GM21447 (cell line): ENCODE measurements at regions not wholly inside any gene's neighbourhood (a gene's known extent, or its start where the extent isn't known, plus 50 kb on each side); places are given as distances from the start of the nearest gene placed in this dataset.
"Not testable (repeated sequence)": the region's sequence is repeated elsewhere in the genome, so short reads cannot be mapped to it uniquely, and the experiment has no call there.

Experiments used
- ATAC-seq: cut with Tn5 transposase; IDR thresholded peaks from one replicate; pipeline ENCODE4 v1.9.1; 2021; ENCODE audit not compliant: unreplicated experiment

DNA sequence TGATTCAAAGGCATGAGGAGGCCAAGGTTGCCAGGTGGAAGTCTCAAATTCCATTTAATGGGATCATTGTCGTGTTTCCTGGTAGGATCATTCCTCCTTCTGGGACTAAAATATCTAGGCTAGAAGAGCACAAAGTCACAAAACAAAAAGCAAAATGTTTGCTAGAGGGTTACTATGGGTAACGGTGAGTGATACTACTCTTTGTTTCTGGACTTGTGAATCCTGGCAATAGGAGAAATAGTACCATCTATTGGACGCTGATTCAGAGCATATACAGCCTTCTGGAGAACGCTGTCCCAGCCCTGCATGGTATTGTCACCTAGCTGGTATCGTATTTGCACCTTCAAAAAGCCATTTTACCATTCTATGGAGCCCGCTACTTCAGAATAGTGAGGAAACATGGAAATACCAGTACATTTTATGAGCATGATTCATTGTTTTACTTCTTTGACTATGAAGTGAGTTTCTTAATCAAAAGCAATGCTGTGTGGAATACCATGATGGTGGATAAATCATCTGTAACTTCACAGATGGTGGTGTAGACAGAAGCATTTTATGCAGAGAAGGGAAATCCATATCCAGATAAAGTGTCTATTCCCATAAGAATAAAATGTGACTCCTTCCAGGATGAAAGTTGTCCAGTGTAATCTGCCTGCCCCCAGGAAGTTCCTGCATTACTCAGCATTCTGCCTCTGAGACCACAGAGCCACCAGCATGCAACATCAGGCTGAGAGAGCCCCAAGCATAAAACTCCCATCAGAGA, 361.0 kb downstream of the ETV1 start:
- ATAC-seq = no peak

DNA sequence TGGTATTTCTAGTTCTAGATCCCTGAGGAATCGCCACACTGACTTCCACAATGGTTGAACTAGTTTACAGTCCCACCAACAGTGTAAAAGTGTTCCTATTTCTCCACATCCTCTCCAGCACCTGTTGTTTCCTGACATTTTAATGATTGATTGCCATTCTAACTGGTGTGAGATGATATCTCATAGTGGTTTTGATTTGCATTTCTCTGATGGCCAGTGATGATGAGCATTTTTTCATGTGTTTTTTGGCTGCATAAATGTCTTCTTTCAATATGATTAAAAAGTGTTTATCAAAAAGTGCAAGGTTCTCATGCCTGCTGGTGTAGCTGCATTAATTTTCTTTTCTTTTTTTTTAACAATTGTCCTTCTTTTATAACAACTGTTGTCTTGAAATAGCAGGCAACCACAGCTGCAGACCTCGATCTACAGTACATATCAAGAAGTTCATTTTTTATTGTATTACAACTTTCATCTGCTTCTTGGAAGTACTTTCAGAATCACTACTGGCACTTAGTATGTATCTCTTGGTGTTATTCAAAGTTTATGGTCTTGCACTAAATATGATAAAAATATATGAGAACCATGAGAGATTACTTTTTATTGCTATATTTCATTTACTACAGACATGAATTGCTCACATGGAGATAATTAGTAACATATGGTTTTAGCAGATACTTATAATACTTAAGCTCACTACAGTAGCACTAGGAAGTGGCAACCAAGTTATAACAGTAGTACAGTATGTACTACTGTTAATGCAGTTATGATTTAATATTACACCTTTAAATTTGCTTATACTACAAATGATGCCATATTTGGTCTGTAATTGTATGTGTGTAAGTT, 358.0 kb downstream of the ETV1 start:
- not testable (repeated sequence) for ATAC-seq

DNA sequence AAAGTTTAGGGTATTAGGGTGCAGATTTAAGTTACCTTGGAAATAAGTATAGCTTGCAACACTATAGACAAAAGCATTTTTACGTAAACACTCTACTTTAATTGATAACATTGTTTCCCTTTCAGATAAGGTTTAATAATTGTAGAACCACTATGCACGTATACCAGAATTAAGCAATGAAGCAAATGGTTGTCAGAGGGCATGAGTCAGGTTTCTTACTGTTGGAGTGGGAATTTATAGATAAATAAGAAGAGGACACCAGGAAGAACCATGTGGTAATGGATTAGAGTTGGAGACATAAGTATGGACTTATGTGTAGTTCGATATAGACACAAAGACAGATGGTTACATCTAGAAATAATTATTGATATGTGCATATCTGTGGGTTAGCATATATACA, 355.6 kb downstream of the ETV1 start:
- no peak for ATAC-seq

DNA sequence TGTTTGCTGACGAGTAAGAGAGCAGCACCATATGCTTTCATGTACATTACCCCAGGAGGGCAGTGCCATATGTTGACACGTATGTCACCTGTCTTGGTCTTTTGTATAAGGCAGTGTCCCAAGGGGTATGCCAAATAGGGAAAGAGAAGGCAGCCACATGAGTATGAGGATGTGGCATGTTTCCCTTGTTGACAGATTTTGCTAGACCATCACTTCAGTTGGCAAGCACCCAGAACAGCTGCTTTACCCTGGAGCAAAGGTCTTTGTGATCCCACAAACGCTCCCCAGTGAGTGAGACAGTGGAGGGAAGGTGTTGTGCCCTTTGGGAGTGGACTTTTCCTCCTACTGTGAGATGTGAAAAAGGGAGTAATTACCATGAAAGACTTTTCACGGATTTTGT, 350.1 kb downstream of the ETV1 start:
- no peak for ATAC-seq

DNA sequence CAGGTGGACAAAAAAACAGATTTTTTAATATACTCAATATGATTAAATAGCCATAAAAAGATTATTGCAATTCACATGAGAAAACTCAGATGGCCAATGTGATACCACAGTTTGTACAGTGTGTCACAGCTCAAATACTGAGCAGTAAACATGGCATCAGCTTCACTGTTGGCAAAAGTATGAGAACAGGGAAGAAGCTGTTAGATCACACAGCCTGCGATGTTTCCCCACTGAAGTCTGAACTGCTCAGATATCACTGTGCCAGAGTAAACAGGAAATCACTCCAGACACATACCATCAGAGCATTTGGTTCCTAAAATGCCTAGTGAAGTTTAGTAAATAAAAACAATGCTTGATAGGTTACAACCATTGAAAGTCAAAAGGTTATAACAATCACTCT, 347.8 kb downstream of the ETV1 start:
- ATAC-seq = no peak

DNA sequence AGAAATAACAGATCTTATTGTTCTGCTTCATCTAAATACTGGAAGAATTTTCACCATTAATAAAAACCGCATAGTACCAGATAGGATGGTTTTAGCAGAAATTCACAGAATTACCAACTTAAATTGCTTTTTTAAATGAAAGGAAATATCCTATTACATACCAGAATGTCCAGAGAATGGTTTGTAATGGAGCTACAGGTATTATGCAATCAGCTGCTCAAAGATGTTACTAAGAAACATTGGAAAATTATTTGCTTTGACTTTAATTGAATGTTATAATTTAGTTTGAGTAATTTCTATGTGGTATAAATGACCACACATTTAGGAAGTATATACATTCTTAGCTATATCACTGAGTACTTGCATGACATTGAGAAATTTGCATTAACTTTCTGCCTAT, 338.3 kb downstream of the ETV1 start:
- ATAC-seq = no peak

DNA sequence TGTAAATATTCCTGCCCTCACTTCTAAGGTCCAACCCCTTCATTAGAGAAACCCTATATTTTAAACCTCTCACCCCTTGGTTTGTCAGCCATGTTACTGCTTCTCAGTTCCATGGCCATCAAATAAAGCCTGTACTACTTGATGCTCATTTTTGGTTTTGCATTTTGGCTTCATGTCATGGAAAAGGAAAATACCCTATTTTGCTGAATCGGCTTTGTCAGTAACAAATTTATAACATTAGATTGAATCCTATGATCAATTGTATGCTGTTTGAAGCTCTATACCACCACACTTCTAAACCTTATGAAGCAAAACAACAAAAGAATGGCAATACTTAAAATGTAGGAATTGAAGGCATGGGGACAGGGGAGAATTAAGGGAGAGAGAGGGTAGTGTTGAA, 333.1 kb downstream of the ETV1 start:
- ATAC-seq = no peak

DNA sequence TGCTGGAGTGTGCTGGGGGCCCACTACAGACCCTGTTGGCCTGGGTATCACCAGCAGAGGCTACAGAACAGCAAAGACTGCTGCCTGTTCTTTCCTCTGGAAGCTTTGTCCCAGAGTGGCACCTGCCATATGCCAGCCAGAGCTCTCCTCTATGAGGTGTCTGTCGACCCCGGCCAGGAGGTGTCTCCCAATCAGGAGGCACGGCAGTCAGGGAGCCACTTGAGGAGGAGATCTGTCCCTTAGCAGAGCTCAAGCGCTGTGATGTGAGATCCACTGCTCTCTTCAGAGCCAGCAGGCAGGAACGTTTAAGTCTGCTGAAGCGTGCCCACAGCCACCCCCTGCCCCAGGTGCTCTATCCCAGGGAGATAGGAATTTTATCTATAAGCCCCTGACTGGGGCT, 316.2 kb downstream of the ETV1 start:
- ATAC-seq = no peak

DNA sequence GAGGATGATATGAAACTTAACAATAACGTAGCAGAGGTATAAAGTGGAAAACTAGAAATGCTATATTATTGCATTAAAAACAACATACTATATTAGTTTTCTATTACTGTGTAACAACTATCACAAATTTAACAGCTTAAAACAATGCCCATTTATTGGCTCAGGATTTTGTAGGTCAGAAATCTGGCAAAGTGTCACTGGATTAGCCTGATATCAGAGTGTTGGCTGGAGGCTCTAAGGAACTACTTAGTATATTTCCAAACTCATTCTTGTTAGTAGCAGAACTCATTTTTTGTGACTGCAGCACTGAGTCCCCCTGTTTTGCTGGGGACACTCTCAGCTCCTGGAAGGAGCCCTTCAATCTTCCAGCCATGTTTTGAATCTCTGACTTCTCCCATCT, 306.8 kb downstream of the ETV1 start:
- ATAC-seq = no peak

DNA sequence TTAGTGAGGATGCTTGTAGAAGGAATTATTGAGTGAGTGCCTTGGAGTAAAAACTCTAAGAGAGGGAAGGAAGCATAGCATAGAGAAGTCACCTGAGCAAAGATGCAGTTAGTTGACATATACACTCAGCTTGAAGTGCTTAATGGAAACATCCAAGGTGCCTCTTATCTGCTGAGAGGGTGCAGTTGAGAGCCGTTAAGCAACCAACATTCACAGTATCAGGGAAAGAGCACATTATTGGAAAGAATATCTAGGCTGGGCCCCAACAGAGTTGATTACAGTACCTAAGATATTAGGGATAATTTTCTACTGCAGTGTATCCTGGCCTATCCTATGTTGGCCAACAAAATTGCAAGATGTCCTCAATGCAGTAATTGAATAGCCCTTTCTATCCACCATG, 302.0 kb downstream of the ETV1 start:
- no peak for ATAC-seq

DNA sequence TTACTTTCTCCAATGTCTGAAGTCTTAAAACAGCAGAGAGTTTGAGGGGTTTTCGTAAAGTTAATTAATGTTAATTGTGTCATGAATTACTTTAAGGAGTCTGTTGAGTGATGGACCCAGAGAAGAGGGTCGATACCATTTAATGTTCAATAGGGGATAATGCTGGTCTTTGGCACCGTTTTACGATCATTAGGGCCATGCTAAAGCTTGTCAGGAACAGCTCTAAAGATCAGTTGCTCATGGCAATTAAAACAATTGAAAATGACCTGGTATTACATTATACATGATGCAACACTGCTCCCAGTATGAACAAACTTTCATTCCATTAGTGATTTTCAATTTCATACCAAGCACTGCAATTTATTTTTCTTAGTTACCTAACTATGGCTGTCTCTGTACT, 296.9 kb downstream of the ETV1 start:
- ATAC-seq = no peak

DNA sequence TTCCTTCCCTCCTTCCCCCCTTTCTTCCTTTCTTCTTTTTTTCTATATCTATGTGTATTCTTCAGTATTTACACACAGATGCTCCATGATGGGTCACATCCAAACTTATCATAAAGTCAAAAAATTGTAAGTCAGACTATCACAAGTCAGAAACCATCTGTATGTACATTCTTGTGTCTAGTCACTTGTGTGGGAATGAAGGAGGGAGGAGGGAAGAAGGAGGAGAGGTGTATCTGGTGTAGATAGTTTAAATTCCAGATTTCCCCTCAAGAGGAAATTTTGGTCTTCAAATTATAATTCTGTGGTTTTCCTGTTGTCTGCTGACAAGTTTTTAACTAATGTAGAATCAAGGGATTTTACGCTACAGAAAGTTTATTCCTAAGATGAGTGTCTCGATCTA, 287.2 kb downstream of the ETV1 start:
- no peak for ATAC-seq

DNA sequence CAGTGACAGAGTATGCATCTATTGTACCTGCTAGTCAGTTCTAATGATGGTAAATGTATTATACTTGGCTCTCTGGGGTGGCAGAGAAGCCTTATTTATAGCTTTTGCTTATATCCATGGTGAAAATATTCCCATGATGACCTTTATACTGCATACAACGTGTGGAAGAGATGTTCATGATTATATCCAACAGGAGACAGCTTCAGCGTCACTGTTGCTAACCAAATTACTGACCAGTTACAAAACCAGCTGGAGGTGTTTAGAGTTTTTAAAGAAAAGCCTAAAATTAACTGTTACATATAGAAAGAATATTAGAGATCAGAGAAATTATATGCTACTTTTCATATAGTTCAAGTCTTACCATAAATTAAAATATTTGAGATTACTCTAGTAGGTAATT, 280.8 kb downstream of the ETV1 start:
- ATAC-seq = no peak

DNA sequence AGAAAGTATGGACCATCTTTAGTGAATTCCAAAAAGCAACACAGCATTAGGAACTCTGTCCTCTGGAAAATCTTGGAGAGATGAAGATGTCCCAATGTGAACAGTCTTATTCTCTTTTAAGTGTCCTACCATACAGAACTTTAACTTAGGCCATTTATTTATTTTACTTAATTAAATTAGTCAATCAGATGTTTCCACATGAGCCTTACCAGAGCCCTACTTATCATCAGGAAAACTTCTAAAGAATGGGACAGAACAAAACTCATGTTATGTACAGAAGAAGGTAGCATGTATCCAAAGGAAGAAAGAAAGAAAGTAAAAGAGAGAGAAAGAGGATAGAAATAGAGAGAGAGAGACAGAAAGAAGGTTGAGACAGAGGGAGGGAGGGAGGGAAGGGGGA, 276.4 kb downstream of the ETV1 start:
- ATAC-seq = no peak

DNA sequence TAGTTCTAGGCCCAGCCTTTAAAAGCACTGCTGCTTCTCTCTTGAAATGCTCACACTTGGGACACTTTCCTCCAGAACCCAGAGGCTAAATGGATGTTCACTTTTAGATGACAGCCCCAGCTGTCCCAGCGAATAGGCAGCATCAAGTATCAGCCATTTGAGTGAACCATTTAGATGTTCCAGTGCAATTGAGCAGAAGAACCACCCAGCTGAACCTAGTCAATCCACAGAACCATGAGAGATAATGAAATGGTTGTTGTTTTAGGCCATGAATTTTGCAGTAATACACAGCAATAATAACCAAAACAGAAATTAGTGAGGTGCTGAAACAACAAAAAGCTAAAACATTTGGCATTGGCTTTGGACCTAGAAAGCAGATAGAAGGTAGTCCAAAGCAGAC, 273.9 kb downstream of the ETV1 start:
- no peak for ATAC-seq

DNA sequence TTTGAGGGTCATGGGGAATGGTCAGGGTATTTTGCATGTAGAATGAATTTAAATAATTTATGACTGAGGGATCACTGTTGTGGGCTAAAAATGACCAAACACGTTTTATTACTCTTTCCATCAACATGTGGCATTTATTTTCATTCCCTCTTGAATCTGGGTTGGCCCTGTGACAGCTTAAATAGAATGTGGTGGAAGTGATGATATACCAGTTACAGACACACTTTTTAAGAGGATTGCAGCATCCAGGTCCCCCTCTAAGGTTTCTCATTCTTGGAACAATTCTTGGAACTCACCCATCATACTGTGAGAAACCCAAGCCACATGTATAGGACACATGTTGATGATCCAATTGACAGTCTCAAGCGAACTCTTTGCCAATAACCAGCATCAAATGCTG, 272.4 kb downstream of the ETV1 start:
- no peak for ATAC-seq

DNA sequence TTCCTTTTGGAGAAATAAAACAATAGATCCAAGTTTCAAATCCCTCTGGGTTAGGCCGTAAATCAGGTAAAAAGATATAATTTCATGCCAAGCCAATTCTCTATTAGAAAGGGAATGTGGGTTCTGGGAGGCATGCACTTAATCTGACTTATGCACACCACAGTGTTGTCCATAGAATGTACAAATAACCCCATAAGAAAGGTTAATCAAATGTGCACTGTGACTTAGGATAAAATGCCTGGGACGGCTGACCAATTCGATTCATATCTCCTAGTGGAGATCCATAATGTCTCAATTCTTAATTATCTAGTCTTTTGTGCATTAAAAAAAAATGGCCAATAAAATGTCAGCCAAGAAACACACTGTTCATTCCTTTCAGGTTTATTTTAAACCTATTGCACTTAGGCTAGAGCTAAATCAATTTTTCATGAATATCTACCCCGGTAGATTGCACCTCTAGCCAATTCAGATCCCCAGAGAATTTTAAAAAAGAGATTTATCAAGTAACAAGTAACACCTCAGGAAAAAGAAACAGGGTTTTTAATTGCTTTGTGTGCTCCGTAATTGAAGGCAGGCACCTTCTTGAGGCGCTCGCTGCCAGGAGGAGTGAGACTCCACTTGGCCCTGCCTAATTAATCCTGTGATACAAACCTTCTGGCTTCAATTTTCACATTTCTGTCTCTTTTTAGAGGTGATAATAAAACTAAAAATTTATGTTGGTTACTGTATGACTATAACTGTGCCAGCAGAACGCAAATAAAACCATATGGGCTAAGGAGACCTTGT, 265.1 kb downstream of the ETV1 start:
- ATAC-seq = no peak

DNA sequence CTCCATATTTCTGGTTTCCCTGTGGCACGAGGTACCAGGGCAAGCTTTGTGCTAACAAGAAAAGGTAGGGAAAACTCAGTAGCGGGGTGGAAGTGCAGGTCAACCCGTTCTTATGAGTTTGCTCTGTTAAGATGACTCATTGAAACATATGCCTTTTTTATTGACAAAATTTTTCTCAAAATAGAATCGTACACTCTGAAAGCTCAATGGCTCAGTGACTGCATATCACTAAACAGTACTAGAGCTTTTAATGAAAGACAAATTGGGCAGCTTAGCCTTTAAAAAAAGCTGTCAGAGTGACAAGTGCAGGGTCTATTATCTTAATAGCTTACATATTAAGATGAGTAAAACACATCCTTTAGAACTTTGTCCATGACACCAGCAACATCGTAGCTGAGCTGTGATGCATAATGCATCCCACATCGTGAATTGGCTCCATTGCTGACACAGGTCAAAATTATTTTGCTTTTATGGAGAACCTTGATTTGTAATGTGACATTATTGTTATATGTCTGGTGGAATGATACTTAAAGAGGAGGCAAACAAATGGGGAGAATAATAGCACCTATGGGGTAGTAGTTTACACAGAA, 264.4 kb downstream of the ETV1 start:
- no peak for ATAC-seq

DNA sequence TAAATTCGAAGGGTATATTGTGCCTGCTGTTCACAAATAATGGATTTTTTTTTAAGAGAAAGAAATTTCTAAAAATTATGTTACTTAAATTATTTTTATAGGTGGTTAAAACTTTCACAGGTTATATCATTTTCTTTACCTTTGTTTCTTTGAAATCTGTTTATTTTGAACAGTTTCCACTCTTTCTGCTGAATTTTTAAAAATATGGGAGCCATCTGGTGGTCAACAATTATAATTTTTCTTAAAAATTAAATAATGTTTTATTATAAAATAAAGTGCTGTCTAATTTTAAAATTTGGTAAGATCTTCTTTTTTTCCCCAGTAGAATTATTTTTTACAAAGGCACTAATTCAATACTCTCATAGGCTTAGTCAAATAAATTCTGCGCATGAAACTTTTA, 263.9 kb downstream of the ETV1 start:
- no peak for ATAC-seq

DNA sequence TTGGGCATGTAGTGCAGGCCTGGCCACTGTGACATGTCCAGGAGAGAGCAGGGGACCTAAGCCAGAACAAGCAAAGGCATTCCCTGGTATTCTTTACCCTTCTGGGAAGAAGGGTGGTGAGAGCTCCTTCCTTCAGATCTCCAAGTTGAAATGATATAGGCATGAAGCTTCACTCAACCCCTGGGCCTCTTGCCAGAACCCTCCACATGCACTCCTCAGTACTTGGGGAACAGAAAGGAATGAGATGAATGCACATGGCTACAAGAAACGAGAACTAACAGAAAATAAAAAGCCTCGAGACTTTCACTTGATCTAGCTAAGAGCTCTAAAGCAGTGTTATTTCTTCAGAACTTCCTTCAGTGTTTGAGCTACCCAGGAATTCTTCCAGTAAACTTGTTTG, 262.2 kb downstream of the ETV1 start:
- no peak for ATAC-seq

DNA sequence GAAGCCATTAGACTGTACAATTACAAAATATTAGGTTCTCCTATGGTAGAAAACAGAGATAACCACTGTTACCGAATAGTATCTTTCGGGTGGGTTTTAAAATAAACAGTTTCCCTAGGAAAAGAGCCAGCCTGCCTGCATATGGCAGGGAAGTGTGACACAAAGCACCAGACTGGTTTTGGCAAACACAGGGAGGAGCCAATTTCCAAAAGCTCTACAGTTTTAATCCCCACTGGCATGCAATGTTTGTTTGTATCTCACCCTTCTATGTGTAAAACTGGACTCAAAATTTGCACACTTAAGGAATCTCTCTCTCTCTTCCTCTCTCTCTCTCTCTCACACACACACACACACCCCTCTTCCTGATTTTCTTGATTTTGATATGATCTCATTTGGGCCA, 261.7 kb downstream of the ETV1 start:
- ATAC-seq = no peak
